HG02610 (cell line): ENCODE measurements at regions not wholly inside any gene's neighbourhood (a gene's known extent, or its start where the extent isn't known, plus 50 kb on each side); places are given as distances from the start of the nearest gene placed in this dataset.

ENCODE experiments used
- ATAC-seq: cut with Tn5 transposase; IDR thresholded peaks from one replicate; pipeline ENCODE4 v1.9.1; 2021; ENCODE audit warnings: mild to moderate bottlenecking, moderate library complexity; ENCODE audit not compliant: unreplicated experiment

DNA sequence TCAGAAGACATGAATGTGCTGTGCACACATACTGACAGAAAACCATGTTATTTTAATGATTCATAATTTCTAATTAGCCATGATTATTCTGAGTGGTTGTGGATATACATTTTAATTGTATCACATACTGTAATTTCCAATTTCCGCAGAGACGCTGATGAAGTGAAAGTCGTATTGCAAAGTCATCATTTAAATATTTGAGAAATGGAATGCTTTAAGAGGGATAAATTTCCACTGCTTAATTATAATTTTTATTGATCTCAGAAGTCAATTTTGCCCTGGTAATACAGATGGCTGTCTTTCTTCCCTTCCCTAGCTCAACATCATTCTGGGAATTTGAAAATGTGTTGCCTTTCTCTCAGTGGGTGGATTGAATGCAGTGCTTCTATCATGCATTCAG, 819.3 kb downstream of the ROBO2 start:
- no peak for ATAC-seq

GRCh38 chr3:77868725-77869124, 828.8 kb downstream of the ROBO2 start:
- ATAC-seq, result no peak

DNA sequence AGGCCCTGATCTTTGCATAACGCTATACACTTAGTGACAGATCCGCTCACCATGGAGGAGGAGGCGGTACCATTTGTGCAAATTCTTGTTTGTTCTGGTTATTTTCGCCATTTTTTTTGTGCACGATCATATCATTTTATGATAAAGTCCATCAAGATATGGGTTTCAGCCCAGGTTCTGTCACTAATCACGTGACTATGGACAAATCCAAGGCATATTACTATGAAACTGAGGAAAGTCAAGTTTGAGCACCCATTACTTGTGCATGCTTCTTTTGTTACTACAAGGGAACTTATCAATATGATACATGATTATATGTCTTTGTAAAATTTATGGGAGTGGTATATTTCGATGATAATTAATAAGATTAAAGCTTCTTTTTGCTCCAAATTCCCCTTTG, 829.5 kb downstream of the ROBO2 start:
- no peak for ATAC-seq

GRCh38 chr3:77871436-77871835, 831.5 kb downstream of the ROBO2 start:
- ATAC-seq, result no peak

GRCh38 chr3:77873598-77873997, 833.7 kb downstream of the ROBO2 start:
- ATAC-seq, result no peak

- ATAC-seq, result no peak
These were observed 845.5 kb downstream of the ROBO2 start for GRCh38 chr3:77885381-77885780.

GRCh38 chr3:77887611-77888010, 847.7 kb downstream of the ROBO2 start:
- no peak for ATAC-seq

GRCh38 chr3:77889616-77890015, 849.7 kb downstream of the ROBO2 start:
- no peak for ATAC-seq

DNA sequence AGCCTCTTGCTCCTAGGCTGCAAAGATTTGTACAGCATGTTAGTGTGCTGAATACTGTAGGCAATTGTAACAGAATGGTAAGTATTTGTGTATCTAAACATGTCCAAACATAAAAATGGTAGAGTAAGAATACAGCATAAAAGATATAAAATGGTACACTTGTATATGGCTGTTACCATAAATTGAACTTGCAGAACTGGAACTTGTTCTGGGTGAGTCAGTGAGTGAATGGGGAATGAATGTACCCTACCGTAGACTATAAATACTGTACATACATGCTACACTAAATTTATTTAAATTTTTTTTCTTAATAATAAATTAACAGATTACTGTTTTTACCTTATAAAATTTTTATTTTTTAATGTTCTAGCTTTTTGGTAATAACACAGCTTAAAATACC, 858.7 kb downstream of the ROBO2 start:
- no peak for ATAC-seq

GRCh38 chr3:77902675-77903074, 862.8 kb downstream of the ROBO2 start:
- ATAC-seq, result no peak

- no peak for ATAC-seq
These were observed 866.3 kb downstream of the ROBO2 start for GRCh38 chr3:77906102-77906709.

DNA sequence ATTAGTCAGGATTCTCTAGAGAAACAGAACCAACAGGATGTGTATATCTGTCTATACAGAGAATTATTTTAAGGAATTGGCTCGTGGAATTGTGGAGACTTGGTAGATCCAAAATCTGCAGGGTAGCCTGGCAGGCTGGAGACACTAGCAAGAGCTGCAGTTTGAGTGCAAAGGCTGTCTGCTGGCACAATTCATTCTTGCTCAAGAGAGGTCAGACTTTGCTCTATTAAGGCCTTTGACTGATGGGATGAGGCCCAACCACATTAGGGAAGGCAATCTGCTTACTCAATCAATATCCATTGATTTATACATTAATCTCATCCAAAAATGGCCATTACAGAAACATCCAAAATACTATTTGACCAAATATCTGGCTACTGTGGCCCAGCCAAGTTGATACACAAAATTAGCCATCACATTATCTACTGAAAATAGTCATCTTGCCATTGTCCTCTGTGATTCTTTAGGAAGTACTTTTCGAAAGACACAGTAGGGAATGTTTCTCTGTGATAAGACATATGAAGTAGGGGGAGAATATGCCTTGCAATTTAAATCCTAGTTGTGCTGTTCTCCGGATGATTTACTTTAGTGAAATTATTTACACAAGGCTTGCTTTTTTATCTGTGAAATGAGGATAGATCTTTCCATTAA, 873.8 kb downstream of the ROBO2 start:
- ATAC-seq, result no peak

GRCh38 chr3:77915336-77915735, 875.4 kb downstream of the ROBO2 start:
- ATAC-seq, result no peak

DNA sequence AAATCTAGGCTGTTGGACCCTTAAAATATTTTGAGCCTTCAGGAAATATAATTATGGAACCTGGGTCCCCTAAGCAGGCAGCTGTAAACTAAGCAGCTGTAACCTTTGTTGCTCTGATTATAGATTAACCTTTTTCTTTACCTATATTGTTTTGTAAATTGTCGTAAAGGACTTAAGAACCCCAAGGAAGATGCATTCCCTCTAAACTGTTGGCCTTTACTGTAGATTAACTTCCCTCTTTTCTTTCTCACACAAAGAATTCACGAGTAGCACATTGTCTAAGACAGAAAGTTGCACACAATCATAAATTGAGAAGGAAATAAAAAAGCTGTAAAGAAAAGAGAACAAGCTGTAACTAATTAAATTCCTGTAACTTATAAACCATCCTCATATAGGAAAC, 877.3 kb downstream of the ROBO2 start:
- no peak for ATAC-seq

- ATAC-seq, result no peak
These were observed 879.3 kb downstream of the ROBO2 start for GRCh38 chr3:77919244-77919643.

DNA sequence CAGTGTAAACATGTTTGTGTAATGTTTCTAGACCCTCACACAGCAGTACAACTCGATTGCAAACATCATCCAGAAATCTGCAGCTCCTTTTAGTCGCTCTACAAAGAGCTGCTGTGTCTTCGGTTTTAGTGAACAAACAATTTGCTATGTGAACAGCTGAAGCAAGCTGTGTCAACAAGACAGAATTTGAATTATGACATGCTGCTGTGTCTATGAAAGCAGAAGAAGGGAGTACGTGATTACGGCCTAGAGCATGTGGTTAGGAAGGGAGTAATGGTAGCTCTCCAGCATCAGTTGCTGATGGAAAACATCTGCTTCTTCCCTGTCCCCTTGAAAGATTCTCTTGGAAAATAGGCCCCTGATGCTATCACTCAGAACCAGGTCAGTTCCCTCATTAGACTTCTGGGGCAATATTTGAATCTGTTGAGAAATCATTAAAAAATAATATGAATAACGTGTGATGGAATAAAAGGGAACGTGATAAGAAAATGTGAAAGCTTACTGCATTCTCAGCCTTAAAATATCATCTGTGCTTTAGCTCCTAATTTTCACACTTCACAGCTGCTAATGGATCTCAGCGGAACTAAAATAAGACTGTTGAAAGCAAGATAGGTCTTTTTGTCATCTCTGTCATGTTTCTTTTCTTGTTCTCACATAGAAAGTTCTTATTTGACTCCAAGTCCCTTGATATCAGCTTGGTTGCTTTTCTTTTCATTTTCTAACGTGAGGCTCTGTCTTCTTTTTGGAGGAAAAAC, 891.5 kb downstream of the ROBO2 start:
- ATAC-seq, result no peak

- no peak for ATAC-seq
These were observed 893.0 kb downstream of the ROBO2 start for GRCh38 chr3:77932926-77933325.

DNA sequence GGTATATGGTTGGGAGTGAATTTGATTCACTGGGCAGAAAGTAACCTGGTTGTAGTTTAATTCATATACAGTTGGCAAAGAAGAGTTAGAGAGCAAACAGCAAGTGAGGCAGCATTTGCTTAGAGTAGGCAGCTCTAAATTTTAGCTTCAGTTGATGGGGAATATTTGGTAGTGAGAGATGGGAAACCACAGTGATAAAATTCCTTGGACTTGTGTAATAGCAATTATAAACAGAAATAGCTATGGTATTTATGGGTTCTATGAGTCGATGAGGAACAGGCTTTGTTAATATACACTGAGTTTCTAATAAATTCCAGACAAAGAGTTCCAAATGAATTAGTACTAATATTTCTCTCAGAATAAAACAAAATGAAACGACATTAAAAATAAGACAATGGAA, 894.0 kb downstream of the ROBO2 start:
- ATAC-seq, result no peak

GRCh38 chr3:77935418-77935817, 895.5 kb downstream of the ROBO2 start:
- ATAC-seq, result no peak

- ATAC-seq, result no peak
These were observed 899.8 kb downstream of the ROBO2 start for GRCh38 chr3:77939726-77940125.

DNA sequence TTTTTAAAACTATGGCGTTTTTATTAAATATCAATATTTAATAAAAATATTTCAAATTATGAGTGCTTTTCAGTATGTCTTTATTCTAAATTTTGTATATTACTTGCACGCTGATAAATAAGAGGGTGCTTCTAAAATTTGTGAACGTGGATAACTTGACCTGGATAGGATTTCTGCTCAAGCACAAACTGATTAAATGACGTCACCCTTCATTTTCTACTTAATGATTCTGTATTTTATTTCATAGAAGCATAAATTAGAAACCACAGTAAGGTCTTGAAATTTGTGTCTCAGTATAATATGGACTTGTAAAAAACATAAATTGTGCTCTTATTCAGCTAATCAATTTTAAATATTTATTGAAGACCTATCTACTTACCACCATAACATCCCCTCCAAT, 903.7 kb downstream of the ROBO2 start:
- ATAC-seq, result no peak

DNA sequence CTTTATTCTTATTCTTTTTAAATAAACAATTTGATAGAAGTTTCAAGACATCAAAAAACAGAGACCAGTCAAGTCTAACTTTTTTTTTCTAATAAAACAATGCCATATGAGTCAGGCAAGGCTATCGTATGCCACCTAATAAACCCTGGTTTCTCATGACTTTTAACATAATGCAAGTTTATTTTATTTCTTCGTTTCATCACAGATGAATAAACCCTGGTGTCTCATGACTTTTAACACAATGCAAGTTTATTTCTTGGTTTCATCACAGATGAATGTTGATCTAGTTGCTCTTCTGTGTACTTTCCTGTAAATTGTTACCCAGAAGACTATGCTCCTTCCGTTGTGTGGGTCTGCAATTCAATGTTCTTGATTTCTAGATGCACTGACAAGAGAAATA, 905.4 kb downstream of the ROBO2 start:
- no peak for ATAC-seq
